Activated CD4-positive, alpha-beta T cell treated with anti-CD3 and anti-CD28 coated beads for 36 hours (primary cell): ENCODE measurements at regions not wholly inside any gene's neighbourhood (a gene's known extent, or its start where the extent isn't known, plus 50 kb on each side); places are given as distances from the start of the nearest gene placed in this dataset.

Source experiments
- ATAC-seq: fragments of 200-7000 bp; cut with Tn5 transposase; one replicate; pipeline ENCODE4 v1.10.0; 2021; ENCODE audit warnings: mild to moderate bottlenecking, moderate library complexity
- CTCF ChIA-PET: fragments of 350-600 bp; sonication (Branson Sonifier 250); formaldehyde crosslinking; loops from one replicate; lab custom pipeline; 2021; ENCODE audit warnings: antibody characterized with exemption; lab: Charles Lee
- POLR2A ChIA-PET: fragments of 350-600 bp; sonication (Branson Sonifier 250); formaldehyde crosslinking; loops from one replicate; lab custom pipeline; 2021; ENCODE audit warnings: antibody characterized with exemption, inconsistent platforms; lab: Charles Lee
- DNase-seq: peaks from one replicate; pipeline ENCODE4 v3.0.0-alpha.2; 2020
- H3K27ac Mint-ChIP-seq: one replicate; pipeline ENCODE4 v1.8.0; 2021; ENCODE audit warnings: mixed read lengths
- H3K27me3 Mint-ChIP-seq: one replicate; pipeline ENCODE4 v1.8.0; 2021; ENCODE audit warnings: mixed read lengths
- H3K36me3 Mint-ChIP-seq: one replicate; pipeline ENCODE4 v1.8.0; 2021; ENCODE audit warnings: low read depth, mixed read lengths
- H3K4me1 Mint-ChIP-seq: one replicate; pipeline ENCODE4 v1.8.0; 2021; ENCODE audit warnings: mixed read lengths
- H3K4me3 Mint-ChIP-seq: one replicate; pipeline ENCODE4 v1.8.0; 2021; ENCODE audit warnings: mild to moderate bottlenecking, moderate library complexity, mixed read lengths
- H3K9me3 Mint-ChIP-seq: one replicate; pipeline ENCODE4 v1.8.0; 2021; ENCODE audit warnings: low read depth, mixed read lengths
- intact Hi-C, 2 experiments: fragments of 100-400 bp; cut with DNase I in 1 of 2; cut with micrococcal nuclease in 1 of 2; formaldehyde crosslinking; loops; one replicate each; pipeline versions ENCODE4 v1.14.2 to v1.15.1; 2022 to 2024; cut with DNase I, micrococcal nuclease

GRCh38 chr2:101551336-101551888 is 76.5 kb upstream of the RFX8 start:
- peak; percentile 42 for ATAC-seq
- peaks cover 14% of the 10 kb centered on the region for H3K4me1 Mint-ChIP-seq
- H3K36me3 Mint-ChIP-seq: no peaks in the 10 kb centered on the region
- intact Hi-C loops: no loop called here
- H3K4me3 Mint-ChIP-seq: no peak overlapping the region
- no peaks in the 10 kb centered on the region for H3K27me3 Mint-ChIP-seq
- ChIA-PET POLR2A (no interaction called here), CTCF (interaction anchor here (0.6 kb wide), 1 partner anchor 47 kb away, joined by 3 read pairs; no protein-coding TSS in a partner anchor)
- no peak overlapping the region for H3K27ac Mint-ChIP-seq
- no peaks in the 10 kb centered on the region for H3K9me3 Mint-ChIP-seq
- DNase-seq: no peak

GRCh38 chr2:101550555-101550954 is 75.6 kb upstream of the RFX8 start:
- intact Hi-C loops: no loop called here
- ATAC-seq (no peak), DNase-seq (no peak)
- H3K27me3 Mint-ChIP-seq: no peaks in the 10 kb centered on the region
- ChIA-PET POLR2A (no interaction called here), CTCF (interaction anchor here (1.4 kb wide), 1 partner anchor 8 kb away, joined by 4 read pairs; no protein-coding TSS in a partner anchor)
- H3K27ac Mint-ChIP-seq: no peak overlapping the region
- no peaks in the 10 kb centered on the region for H3K36me3 Mint-ChIP-seq
- no peak overlapping the region for H3K4me3 Mint-ChIP-seq
- H3K9me3 Mint-ChIP-seq: no peaks in the 10 kb centered on the region
- H3K4me1 Mint-ChIP-seq: peaks cover 16% of the 10 kb centered on the region

DNA sequence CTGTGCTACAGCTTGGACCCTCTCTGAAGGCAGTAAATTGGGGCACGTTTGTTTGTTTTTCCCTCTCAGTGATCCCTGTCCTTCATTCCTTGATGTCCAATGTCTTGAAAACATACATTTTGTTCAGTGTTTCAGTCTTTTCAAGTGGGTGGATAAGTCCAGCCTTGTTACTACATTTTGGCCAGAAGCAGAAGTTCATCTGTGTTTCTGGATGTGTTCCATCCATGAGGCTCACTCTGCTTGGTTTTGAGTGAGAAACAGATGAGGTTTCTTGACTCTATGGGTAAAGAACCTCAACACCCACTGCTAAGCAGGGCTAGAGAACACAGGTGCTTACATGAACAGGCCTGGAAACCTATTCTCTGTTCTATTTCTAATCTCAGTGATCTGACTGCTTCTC is 74.5 kb upstream of the RFX8 start:
- DNase-seq (no peak), ATAC-seq (no peak)
- Mint-ChIP-seq H3K36me3 (no peaks in the 10 kb centered on the region), H3K4me1 (peaks cover 16% of the 10 kb centered on the region), H3K9me3 (no peaks in the 10 kb centered on the region), H3K4me3 (no peak overlapping the region), H3K27ac (no peak overlapping the region), H3K27me3 (no peaks in the 10 kb centered on the region)
- POLR2A ChIA-PET: no interaction called here
- CTCF ChIA-PET: interaction anchor here (0.7 to 1.4 kb wide), 2 partner anchors 9 to 734 kb away, joined by 3 to 4 read pairs; no protein-coding TSS in a partner anchor
- intact Hi-C loops: no loop called here

GRCh38 chr2:101546376-101547058 is 71.6 kb upstream of the RFX8 start:
- H3K9me3 Mint-ChIP-seq: peaks cover 4% of the 10 kb centered on the region
- intact Hi-C loops: no loop called here
- no peak for DNase-seq
- H3K4me3 Mint-ChIP-seq: no peak overlapping the region
- POLR2A ChIA-PET: no interaction called here
- peaks cover 9% of the 10 kb centered on the region for H3K4me1 Mint-ChIP-seq
- H3K36me3 Mint-ChIP-seq: no peaks in the 10 kb centered on the region
- CTCF ChIA-PET: interaction anchor here (0.6 kb wide), 1 partner anchor 17 kb away, joined by 4 read pairs; no protein-coding TSS in a partner anchor
- no peak overlapping the region for H3K27ac Mint-ChIP-seq
- ATAC-seq: no peak
- no peaks in the 10 kb centered on the region for H3K27me3 Mint-ChIP-seq

- POLR2A ChIA-PET: no interaction called here
- H3K4me1 Mint-ChIP-seq: peaks cover 4% of the 10 kb centered on the region
- H3K4me3 Mint-ChIP-seq: no peak overlapping the region
Measured at GRCh38 chr2:101545950-101546349, 71.0 kb upstream of the RFX8 start.

GRCh38 chr2:101540518-101540917 is 65.6 kb upstream of the RFX8 start:
- intact Hi-C loops: no loop called here
- Mint-ChIP-seq H3K4me3 (no peak overlapping the region), H3K27ac (no peak overlapping the region), H3K9me3 (peaks cover 4% of the 10 kb centered on the region), H3K4me1 (no peaks in the 10 kb centered on the region), H3K36me3 (no peaks in the 10 kb centered on the region), H3K27me3 (no peaks in the 10 kb centered on the region)
- DNase-seq (no peak), ATAC-seq (no peak)
- CTCF ChIA-PET: no interaction called here
- POLR2A ChIA-PET: no interaction called here

More at GRCh38 chr2:101545950-101546349, 71.0 kb upstream of the RFX8 start:
- no peaks in the 10 kb centered on the region for H3K27me3 Mint-ChIP-seq
- CTCF ChIA-PET: interaction anchor here (0.6 kb wide), 1 partner anchor 17 kb away, joined by 4 read pairs; no protein-coding TSS in a partner anchor
- H3K9me3 Mint-ChIP-seq: peaks cover 4% of the 10 kb centered on the region
- no peak overlapping the region for H3K27ac Mint-ChIP-seq
- DNase-seq (no peak), ATAC-seq (no peak)
- no peaks in the 10 kb centered on the region for H3K36me3 Mint-ChIP-seq
- intact Hi-C loops: no loop called here

GRCh38 chr2:101538076-101538475 is 63.2 kb upstream of the RFX8 start:
- POLR2A ChIA-PET: no interaction called here
- Mint-ChIP-seq H3K4me3 (no peak overlapping the region), H3K4me1 (no peaks in the 10 kb centered on the region), H3K27ac (no peak overlapping the region), H3K36me3 (no peaks in the 10 kb centered on the region), H3K9me3 (peaks cover 1% of the 10 kb centered on the region), H3K27me3 (no peaks in the 10 kb centered on the region)
- intact Hi-C loops: no loop called here
- DNase-seq (no peak), ATAC-seq (no peak)
- CTCF ChIA-PET: no interaction called here

DNA sequence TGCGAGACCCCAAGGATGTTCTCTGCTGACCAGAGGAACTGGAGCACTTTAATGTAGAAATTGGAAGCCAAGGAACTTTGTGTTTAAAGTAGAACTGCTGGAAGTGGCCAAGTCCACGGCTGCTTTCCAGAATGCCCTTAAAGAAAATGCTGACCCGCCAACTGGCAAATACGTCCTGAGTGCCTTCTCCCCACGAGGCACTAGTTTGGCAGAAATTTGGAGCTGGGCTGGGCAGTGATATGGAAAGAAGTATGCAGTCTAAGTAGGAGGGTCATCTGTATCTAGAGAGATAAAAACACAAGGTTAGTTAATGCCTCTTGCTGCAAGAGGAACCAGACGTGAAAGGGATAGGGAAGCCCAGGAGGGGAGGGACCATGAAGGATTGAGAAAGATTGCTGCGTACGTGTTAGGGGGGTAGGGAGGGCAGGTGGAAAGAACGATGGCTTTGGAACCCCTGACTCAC is 59.3 kb upstream of the RFX8 start:
- Mint-ChIP-seq H3K27ac (no peak overlapping the region), H3K4me1 (no peaks in the 10 kb centered on the region), H3K36me3 (no peaks in the 10 kb centered on the region), H3K27me3 (no peaks in the 10 kb centered on the region), H3K9me3 (no peaks in the 10 kb centered on the region), H3K4me3 (no peak overlapping the region)
- intact Hi-C loops: no loop called here
- ChIA-PET POLR2A (interaction anchor here (0.6 kb wide), 1 partner anchor 728 kb away, joined by 3 read pairs; no protein-coding TSS in a partner anchor), CTCF (interaction anchor here (0.6 kb wide), 1 partner anchor 23 kb away, joined by 3 read pairs; no protein-coding TSS in a partner anchor)
- ATAC-seq (no peak), DNase-seq (no peak)

- intact Hi-C loops: no loop called here
- ChIA-PET POLR2A (interaction anchor here (0.6 kb wide), 1 partner anchor 729 kb away, joined by 3 read pairs; no protein-coding TSS in a partner anchor), CTCF (interaction anchor here (0.6 to 0.7 kb wide), 2 partner anchors 22 to 79 kb away, joined by 3 to 4 read pairs; no protein-coding TSS in a partner anchor)
- Mint-ChIP-seq H3K36me3 (no peaks in the 10 kb centered on the region), H3K4me3 (no peak overlapping the region), H3K27ac (no peak overlapping the region), H3K27me3 (no peaks in the 10 kb centered on the region), H3K4me1 (no peaks in the 10 kb centered on the region), H3K9me3 (no peaks in the 10 kb centered on the region)
- ATAC-seq: no peak
- DNase-seq: no peak
Measured at GRCh38 chr2:101533561-101534148, 58.7 kb upstream of the RFX8 start.

- POLR2A ChIA-PET: no interaction called here
- H3K9me3 Mint-ChIP-seq: no peaks in the 10 kb centered on the region
- intact Hi-C loops: no loop called here
- H3K27ac Mint-ChIP-seq: no peak overlapping the region
- no peaks in the 10 kb centered on the region for H3K36me3 Mint-ChIP-seq
- no peak overlapping the region for H3K4me3 Mint-ChIP-seq
- CTCF ChIA-PET: no interaction called here
- no peaks in the 10 kb centered on the region for H3K4me1 Mint-ChIP-seq
- DNase-seq (no peak), ATAC-seq (no peak)
- no peaks in the 10 kb centered on the region for H3K27me3 Mint-ChIP-seq
Measured at GRCh38 chr2:101528501-101528900, 53.6 kb upstream of the RFX8 start.

DNA sequence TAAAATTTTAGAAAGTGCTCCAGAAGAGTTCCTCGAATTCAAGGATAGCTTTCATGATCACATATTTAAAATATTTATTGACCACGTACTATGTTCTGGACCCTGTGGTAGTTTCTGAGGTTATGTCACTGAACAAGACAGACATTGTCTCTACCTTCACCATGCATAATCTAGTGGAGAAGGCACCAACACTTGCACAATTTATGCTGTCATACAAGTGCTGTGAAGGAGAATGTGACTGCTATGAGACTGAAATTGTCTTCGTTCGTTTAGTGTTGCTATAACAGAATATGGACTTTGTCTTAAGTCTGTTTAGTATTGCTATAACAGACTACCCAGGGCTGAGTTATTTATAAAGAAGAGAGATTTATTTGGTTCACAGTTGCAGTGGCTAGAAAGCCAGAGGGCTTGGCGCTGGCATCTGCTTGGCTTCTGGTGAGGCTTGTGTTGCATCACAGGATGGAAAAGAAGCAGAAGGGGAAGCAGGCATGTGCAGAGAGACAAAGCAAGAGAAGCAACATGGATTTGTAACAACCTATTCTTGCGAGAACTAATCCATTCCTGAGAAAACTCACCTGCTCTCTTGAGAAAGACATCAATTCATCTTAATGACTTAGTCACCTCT is 50.0 kb upstream of the RFX8 start:
- H3K27me3 Mint-ChIP-seq: no peaks in the 10 kb centered on the region
- DNase-seq (no peak), ATAC-seq (no peak)
- peaks cover 5% of the 10 kb centered on the region for H3K4me1 Mint-ChIP-seq
- H3K9me3 Mint-ChIP-seq: no peaks in the 10 kb centered on the region
- ChIA-PET POLR2A (no interaction called here), CTCF (no interaction called here)
- intact Hi-C loops: no loop called here
- no peaks in the 10 kb centered on the region for H3K36me3 Mint-ChIP-seq
- H3K4me3 Mint-ChIP-seq: no peak overlapping the region
- H3K27ac Mint-ChIP-seq: no peak overlapping the region
